Mucosa of gallbladder (tissue), 1 donor: ENCODE measurements at regions not wholly inside any gene's neighbourhood (a gene's known extent, or its start where the extent isn't known, plus 50 kb on each side); places are given as distances from the start of the nearest gene placed in this dataset.

Experiments
- DNase-seq: peaks from one replicate; pipeline ENCODE4 v3.0.0-alpha.2; 2020; ENCODE audit warnings: low spot score
- donor health status: DM: no; HTN: no; CAD: no.

DNA sequence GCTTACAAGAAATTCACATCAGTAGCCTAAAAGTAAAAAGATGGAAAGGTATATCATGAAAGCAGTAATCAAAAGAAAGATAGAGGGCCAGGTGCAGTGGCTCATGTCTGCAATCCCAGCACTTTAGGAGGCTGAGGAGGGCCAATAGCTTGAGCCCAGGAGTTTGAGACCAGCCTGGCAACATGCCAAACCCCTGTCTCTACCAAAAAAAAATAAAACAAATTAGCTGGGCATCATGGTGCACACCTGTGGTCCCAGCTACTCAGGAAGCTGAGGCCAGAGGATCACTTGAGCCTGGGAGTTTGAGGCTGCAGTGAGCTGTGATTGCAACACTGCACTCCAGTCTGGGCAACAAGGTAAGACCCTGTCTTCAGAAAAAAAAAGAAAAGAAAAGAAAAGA is 55.5 kb downstream of the GSPT2 start:
- no peak for DNase-seq

GRCh38 chrX:51802917-51803688 is 59.9 kb downstream of the GSPT2 start:
- peak; percentile 53 for DNase-seq

DNA sequence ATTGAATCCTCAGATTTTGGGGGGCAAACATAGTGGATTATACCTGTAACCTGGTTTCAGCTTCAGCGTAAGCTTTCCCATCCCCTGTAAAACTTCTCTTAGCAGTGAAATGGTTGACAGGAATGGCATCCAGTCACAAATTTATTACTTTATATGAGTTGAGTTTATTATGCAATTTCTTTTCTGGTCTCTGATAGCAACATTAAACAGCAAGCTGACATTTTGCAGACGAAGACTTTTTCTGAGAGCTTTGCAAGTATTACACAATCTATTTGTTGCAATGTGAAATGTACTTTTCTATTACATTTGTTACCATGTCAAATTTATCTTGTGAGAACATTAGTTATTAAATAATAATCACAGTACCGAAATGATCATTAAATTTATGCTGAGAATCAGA is 60.6 kb downstream of the GSPT2 start:
- no peak for DNase-seq

DNA sequence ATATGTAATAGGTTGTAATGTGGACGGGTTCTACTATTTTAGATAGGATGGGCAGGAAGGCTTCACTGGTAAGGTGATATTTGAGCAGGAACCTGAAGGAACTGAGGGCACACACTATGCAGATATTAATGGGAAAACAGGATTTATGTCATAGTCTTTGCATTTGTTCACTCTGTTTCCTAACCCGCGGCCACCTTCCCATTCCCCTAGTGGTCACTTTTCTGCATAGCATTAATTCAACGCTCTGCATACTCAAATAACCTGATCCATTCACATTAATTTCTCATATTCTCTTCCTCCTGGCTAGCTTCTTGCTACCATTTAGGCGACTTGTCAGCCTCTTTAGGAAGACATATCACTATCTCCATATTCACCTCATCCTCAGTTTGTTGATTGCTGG is 61.5 kb downstream of the GSPT2 start:
- no peak for DNase-seq

DNA sequence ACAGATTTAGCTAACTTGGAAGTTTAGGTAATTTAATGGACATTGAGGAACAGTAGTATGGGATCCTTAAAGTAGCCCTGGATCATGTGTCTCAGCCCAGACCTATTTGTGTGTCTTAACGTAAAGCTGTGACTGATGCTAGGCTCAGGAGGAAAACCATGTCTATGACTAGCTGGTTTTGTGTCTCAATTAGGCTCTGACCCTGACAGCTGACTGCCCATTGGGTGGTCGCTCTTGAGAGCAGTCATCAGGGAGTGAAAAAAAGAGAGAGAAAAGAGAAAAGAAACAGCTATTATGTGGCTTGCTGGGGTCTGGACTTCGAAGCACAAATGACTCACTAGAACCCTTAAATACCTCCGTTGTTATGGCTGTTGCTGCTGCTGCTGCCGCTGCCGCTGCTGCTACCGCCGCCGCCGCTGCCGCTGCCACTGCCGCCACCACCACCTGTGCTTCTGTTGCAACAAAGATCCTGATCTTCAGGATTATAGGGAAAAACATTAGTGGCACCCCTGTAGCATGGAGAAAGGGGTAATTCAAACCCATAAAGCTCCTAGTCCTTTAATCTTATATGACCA is 70.7 kb downstream of the GSPT2 start:
- no peak for DNase-seq

GRCh38 chrX:51824061-51824460 is 69.4 kb upstream of the MAGED1 start:
- DNase-seq: no peak

DNA sequence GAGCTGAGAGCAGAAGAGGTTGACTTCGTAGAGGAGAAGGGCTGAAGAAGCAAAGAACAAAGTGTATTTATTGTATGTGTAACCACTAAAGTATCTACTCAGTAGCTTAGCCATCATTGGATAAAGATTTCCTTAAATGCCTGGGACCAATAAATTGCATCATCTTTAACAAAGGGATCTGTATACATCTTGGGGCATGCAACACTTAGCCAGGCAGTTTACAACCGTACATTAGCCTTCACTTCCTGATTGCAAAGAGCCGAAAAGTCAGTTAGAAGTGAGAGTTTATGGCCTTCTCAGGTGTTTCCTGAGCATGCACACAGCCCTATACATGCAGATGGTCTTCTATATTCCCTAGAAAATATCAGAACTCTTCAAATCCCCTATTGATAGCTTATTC is 68.0 kb upstream of the MAGED1 start:
- no peak for DNase-seq

DNA sequence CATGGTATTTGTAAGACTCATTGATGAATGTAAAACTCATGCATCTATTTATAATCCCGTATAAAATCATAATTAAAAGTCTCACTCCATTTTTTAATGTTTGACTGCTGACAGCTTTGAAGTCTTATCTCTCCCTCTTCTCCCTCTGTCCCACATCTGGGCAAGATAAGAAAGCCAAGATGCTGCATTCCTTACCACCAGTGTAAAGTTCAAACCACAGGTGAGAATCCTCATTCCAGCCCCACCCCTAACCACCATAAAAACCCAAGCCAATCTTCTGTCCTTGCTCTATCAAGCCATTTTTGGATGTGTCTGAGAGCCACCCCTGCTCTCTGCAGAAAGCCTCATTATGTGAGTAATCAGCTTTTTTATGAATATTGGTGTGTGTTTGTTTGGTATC is 59.3 kb upstream of the MAGED1 start:
- DNase-seq: no peak

GRCh38 chrX:51836823-51837222 is 56.6 kb upstream of the MAGED1 start:
- DNase-seq: no peak

DNA sequence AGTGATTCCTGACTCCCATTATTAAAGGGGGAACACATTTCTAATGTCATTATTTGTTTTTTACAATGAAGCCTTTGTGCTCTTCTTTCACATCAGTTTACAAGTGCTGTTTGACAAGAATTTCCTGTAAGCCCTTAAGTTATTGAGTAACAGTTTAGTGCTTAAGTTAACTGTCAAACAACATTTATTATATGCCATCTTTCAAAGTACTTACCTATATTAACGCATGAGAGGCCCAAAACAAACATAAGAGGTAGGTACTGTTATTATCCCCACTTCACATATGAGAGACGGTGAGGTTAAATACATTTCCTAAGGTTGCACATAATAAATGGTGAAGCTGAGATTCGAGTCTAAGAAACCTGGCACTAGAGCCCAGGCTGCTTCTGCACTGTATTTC is 56.0 kb upstream of the MAGED1 start:
- no peak for DNase-seq

DNA sequence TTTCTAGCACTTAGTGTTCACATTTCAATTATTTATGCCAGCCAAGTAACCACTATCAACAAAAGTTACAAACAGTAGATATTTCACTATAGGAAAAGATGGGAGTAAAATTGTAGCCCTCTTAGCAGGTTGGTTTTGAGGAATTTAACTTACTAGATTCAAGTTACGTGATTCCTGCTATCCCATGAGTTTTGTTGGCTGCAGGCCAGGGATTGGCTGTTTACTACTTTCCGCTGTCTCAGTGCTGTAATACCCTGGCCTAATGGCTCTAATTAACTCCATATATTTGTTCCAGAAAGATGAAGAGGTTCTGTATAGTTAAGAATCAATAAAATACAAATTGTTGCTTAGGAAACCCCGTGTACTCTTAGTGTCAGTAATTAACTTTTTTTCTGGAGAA is 55.5 kb upstream of the MAGED1 start:
- DNase-seq: peak; percentile 32
